GM18502 (cell line): ENCODE measurements at regions not wholly inside any gene's neighbourhood (a gene's known extent, or its start where the extent isn't known, plus 50 kb on each side); places are given as distances from the start of the nearest gene placed in this dataset.

Source experiments
- ATAC-seq: cut with Tn5 transposase; IDR thresholded peaks from one replicate; pipeline ENCODE4 v1.9.1; 2021; ENCODE audit warnings: mild to moderate bottlenecking; ENCODE audit not compliant: unreplicated experiment, poor library complexity

GRCh38 chr18:8498905-8499304 is 110.3 kb upstream of the RAB12 start:
- ATAC-seq = no peak

GRCh38 chr18:8499810-8500675 is 109.2 kb upstream of the RAB12 start:
- ATAC-seq = no peak

- ATAC-seq = no peak
Observed at GRCh38 chr18:8501044-8501443, 108.2 kb upstream of the RAB12 start.

GRCh38 chr18:8503248-8503647 is 106.0 kb upstream of the RAB12 start:
- ATAC-seq = no peak

- no peak for ATAC-seq
Observed at GRCh38 chr18:8504424-8504823, 104.8 kb upstream of the RAB12 start.

GRCh38 chr18:8504880-8505435 is 104.3 kb upstream of the RAB12 start:
- ATAC-seq = no peak

GRCh38 chr18:8506251-8507049 is 102.8 kb upstream of the RAB12 start:
- no peak for ATAC-seq

GRCh38 chr18:8507361-8507760 is 101.9 kb upstream of the RAB12 start:
- ATAC-seq = no peak

GRCh38 chr18:8507915-8508705 is 101.1 kb upstream of the RAB12 start:
- ATAC-seq = no peak

GRCh38 chr18:8513249-8513648 is 96.0 kb upstream of the RAB12 start:
- no peak for ATAC-seq

- no peak for ATAC-seq
Observed at GRCh38 chr18:8514409-8514808, 94.8 kb upstream of the RAB12 start.

GRCh38 chr18:8515142-8515865 is 93.9 kb upstream of the RAB12 start:
- ATAC-seq = no peak

- no peak for ATAC-seq
Observed at GRCh38 chr18:8516371-8517250, 92.6 kb upstream of the RAB12 start.

GRCh38 chr18:8517276-8517675 is 92.0 kb upstream of the RAB12 start:
- no peak for ATAC-seq

- ATAC-seq = no peak
Observed at GRCh38 chr18:8519102-8519501, 90.1 kb upstream of the RAB12 start.

GRCh38 chr18:8520266-8520665 is 89.0 kb upstream of the RAB12 start:
- no peak for ATAC-seq

GRCh38 chr18:8522756-8523155 is 86.5 kb upstream of the RAB12 start:
- ATAC-seq = no peak

GRCh38 chr18:8525692-8526091 is 83.5 kb upstream of the RAB12 start:
- ATAC-seq = no peak

GRCh38 chr18:8526332-8526731 is 82.9 kb upstream of the RAB12 start:
- no peak for ATAC-seq
